K562 (cell line): ENCODE measurements at regions not wholly inside any gene's neighbourhood (a gene's known extent, or its start where the extent isn't known, plus 50 kb on each side); places are given as distances from the start of the nearest gene placed in this dataset.

ENCODE experiments used
- ATF7 ChIP-seq: fragments of 450-650 bp; IDR thresholded peaks from 2 replicates; pipeline ENCODE4 v1.7.1; 2014; ENCODE audit warnings: mild to moderate bottlenecking, moderate library complexity
- BACH1 ChIP-seq: fragments of 200-800 bp; sonication (Bioruptor generic); IDR thresholded peaks from 2 replicates; pipeline ENCODE4 v1.6.1; 2016; ENCODE audit warnings: missing genetic modification characterization, missing compliant biosample characterization
- CEBPB ChIP-seq: fragments of 450-650 bp; IDR thresholded peaks from 2 replicates; pipeline ENCODE4 v1.6.1; 2016; ENCODE audit warnings: missing genetic modification characterization, missing compliant biosample characterization
- EZH2 ChIP-seq: IDR thresholded peaks from 2 replicates; pipeline ENCODE4 v1.6.1; 2012; ENCODE audit warnings: low read depth, mild to moderate bottlenecking, inconsistent platforms, low read length, borderline replicate concordance
- HIVEP1 ChIP-seq: fragments of 250-450 bp; sonication (Bioruptor Pico); IDR thresholded peaks from 2 replicates; pipeline ENCODE4 v1.4.0; 2020; ENCODE audit warnings: mild to moderate bottlenecking
- HNRNPL ChIP-seq: fragments of 200-400 bp; formaldehyde crosslinking; IDR thresholded peaks from 2 replicates; pipeline ENCODE4 v1.6.1; 2017; ENCODE audit warnings: low read depth, mild to moderate bottlenecking, low read length
- MXI1 ChIP-seq: IDR thresholded peaks from 2 replicates; pipeline ENCODE4 v1.6.1; 2011; ENCODE audit warnings: low read depth, mild to moderate bottlenecking, improper control_type of control experiment, low read length
- TAF15 ChIP-seq: fragments of 200-400 bp; formaldehyde crosslinking; IDR thresholded peaks from 2 replicates; pipeline ENCODE4 v1.6.1; 2017; ENCODE audit warnings: mild to moderate bottlenecking, low read depth, low read length, moderate library complexity
- TEAD2 ChIP-seq: fragments of 450-650 bp; IDR thresholded peaks from 2 replicates; pipeline ENCODE4 v1.6.1; 2016; ENCODE audit warnings: missing genetic modification characterization, control low read depth, missing compliant biosample characterization
- ZNF274 ChIP-seq: IDR thresholded peaks from 2 replicates; pipeline ENCODE4 v1.6.1; 2011; ENCODE audit warnings: low read depth, mild to moderate bottlenecking, low read length, moderate library complexity, borderline replicate concordance
- TF ChIP-seq, protein P1 (sequence below): sonication (generic); formaldehyde crosslinking; IDR thresholded peaks from 2 replicates; pipeline ENCODE4 v1.5.0; 2020; ENCODE audit warnings: missing genetic modification reagents

- no peak for TF ChIP-seq CEBPB (tag)
- TF ChIP-seq, protein P1, sequence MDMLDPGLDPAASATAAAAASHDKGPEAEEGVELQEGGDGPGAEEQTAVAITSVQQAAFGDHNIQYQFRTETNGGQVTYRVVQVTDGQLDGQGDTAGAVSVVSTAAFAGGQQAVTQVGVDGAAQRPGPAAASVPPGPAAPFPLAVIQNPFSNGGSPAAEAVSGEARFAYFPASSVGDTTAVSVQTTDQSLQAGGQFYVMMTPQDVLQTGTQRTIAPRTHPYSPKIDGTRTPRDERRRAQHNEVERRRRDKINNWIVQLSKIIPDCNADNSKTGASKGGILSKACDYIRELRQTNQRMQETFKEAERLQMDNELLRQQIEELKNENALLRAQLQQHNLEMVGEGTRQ (CRISPR knock-in tag): no peak
- TF ChIP-seq EZH2: no peak
- TF ChIP-seq TAF15: no peak
- no peak for TF ChIP-seq TEAD2 (tag)
- TF ChIP-seq BACH1 (tag): no peak
- TF ChIP-seq HIVEP1 (CRISPR knock-in tag): no peak
- TF ChIP-seq ZNF274: no peak
- TF ChIP-seq ATF7: no peak
- no peak for TF ChIP-seq MXI1
- TF ChIP-seq HNRNPL: no peak
Observed at GRCh38 chr5:164722702-164723101, 1217.3 kb downstream of the MAT2B start.
